GM21526 (cell line): ENCODE measurements at regions not wholly inside any gene's neighbourhood (a gene's known extent, or its start where the extent isn't known, plus 50 kb on each side); places are given as distances from the start of the nearest gene placed in this dataset.

Experiments used
- ATAC-seq: cut with Tn5 transposase; IDR thresholded peaks from one replicate; pipeline ENCODE4 v1.9.1; 2021; ENCODE audit warnings: moderate library complexity; ENCODE audit not compliant: unreplicated experiment, low FRiP score

GRCh38 chr21:35422011-35422410, 372.9 kb upstream of the RUNX1 start:
- ATAC-seq: no peak

GRCh38 chr21:35421221-35421620, 372.1 kb upstream of the RUNX1 start:
- no peak for ATAC-seq

GRCh38 chr21:35420656-35421055, 371.6 kb upstream of the RUNX1 start:
- ATAC-seq: no peak

GRCh38 chr21:35417762-35418161, 368.7 kb upstream of the RUNX1 start:
- ATAC-seq: no peak

GRCh38 chr21:35416866-35417489, 367.9 kb upstream of the RUNX1 start:
- ATAC-seq: no peak

- ATAC-seq: no peak
Observed at GRCh38 chr21:35414507-35415139, 365.5 kb upstream of the RUNX1 start.

GRCh38 chr21:35414056-35414455, 365.0 kb upstream of the RUNX1 start:
- ATAC-seq: no peak

- no peak for ATAC-seq
Observed at GRCh38 chr21:35412231-35412630, 363.1 kb upstream of the RUNX1 start.

- no peak for ATAC-seq
Observed at GRCh38 chr21:35411434-35411833, 362.3 kb upstream of the RUNX1 start.

GRCh38 chr21:35410656-35411055, 361.6 kb upstream of the RUNX1 start:
- ATAC-seq: no peak

GRCh38 chr21:35410123-35410522, 361.0 kb upstream of the RUNX1 start:
- no peak for ATAC-seq

GRCh38 chr21:35408401-35408800, 359.3 kb upstream of the RUNX1 start:
- no peak for ATAC-seq

- ATAC-seq: no peak
Observed at GRCh38 chr21:35406635-35407034, 357.5 kb upstream of the RUNX1 start.

GRCh38 chr21:35405981-35406380, 356.9 kb upstream of the RUNX1 start:
- no peak for ATAC-seq

GRCh38 chr21:35404247-35404646, 355.1 kb upstream of the RUNX1 start:
- no peak for ATAC-seq

- no peak for ATAC-seq
Observed at GRCh38 chr21:35402061-35402460, 353.0 kb upstream of the RUNX1 start.

- no peak for ATAC-seq
Observed at GRCh38 chr21:35401476-35401875, 352.4 kb upstream of the RUNX1 start.

GRCh38 chr21:35400233-35400939, 351.3 kb upstream of the RUNX1 start:
- ATAC-seq: peak; percentile 47

GRCh38 chr21:35399706-35400105, 350.6 kb upstream of the RUNX1 start:
- no peak for ATAC-seq

- no peak for ATAC-seq
Observed at GRCh38 chr21:35399002-35399530, 350.0 kb upstream of the RUNX1 start.

- ATAC-seq: no peak
Observed at GRCh38 chr21:35398346-35398982, 349.4 kb upstream of the RUNX1 start.
